Right lobe of liver (tissue), 4 donors: ENCODE measurements at regions not wholly inside any gene's neighbourhood (a gene's known extent, or its start where the extent isn't known, plus 50 kb on each side); places are given as distances from the start of the nearest gene placed in this dataset.
"Not testable (repeated sequence)": the region's sequence is repeated elsewhere in the genome, so short reads cannot be mapped to it uniquely, and the experiment has no call there.

Experiments used
- POLR2A ChIP-seq: fragments of 450-650 bp; IDR thresholded peaks from one replicate; pipeline ENCODE4 v1.6.1; 2017; ENCODE audit warnings: antibody characterized with exemption, mild to moderate bottlenecking
- TF ChIP-seq, protein P1 (sequence below), 4 donors: fragments of 200-600 bp in 3 of 4; fragments of 450-650 bp in 1 of 4; IDR thresholded peaks; one replicate each; pipeline versions ENCODE4 v1.5.1 to v1.8.0; 2016 to 2022; ENCODE audit warnings: antibody characterized with exemption in 4 of 4, mild to moderate bottlenecking in 2 of 4
- donor health status: DM: no; HTN: no; CAD: no.
- donor health status: DM: no; HTN: no; CAD: no.
- donor health status: DM: no; HTN: yes; CAD: no.

DNA sequence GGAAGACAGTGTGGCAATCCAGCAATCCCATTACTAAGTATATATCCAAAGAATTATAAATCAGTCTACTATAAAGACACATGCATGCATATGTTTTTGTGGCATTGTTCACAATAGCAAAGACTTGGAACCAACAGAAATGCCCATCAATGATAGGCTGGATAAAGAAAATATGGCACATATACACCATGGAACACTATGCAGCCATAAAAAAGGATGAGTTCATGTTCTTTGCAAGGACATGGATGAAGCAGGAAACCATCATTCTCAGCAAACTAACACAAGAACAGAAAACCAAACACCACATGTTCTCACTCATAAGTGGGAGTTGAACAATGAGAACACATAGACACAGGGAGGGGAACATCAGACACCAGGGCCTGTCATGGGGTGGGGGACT, 90.0 kb upstream of the EPB41L4A start:
- TF ChIP-seq, protein P1, sequence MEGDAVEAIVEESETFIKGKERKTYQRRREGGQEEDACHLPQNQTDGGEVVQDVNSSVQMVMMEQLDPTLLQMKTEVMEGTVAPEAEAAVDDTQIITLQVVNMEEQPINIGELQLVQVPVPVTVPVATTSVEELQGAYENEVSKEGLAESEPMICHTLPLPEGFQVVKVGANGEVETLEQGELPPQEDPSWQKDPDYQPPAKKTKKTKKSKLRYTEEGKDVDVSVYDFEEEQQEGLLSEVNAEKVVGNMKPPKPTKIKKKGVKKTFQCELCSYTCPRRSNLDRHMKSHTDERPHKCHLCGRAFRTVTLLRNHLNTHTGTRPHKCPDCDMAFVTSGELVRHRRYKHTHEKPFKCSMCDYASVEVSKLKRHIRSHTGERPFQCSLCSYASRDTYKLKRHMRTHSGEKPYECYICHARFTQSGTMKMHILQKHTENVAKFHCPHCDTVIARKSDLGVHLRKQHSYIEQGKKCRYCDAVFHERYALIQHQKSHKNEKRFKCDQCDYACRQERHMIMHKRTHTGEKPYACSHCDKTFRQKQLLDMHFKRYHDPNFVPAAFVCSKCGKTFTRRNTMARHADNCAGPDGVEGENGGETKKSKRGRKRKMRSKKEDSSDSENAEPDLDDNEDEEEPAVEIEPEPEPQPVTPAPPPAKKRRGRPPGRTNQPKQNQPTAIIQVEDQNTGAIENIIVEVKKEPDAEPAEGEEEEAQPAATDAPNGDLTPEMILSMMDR (IDR thresholded peaks at IDR 0.05) = not testable (repeated sequence)
- not testable (repeated sequence) for TF ChIP-seq POLR2A
